ENCODE measurements at regions not wholly inside any gene's neighbourhood (a gene's known extent, or its start where the extent isn't known, plus 50 kb on each side); places are given as distances from the start of the nearest gene placed in this dataset.

GRCh38 chr6:165891320-165891719, 228.3 kb upstream of the PDE10A start:
- Histone ChIP-seq H3K4me2 (ENCODE audit: insufficient read depth, low read length) (no peak overlapping the region), H3K27ac (ENCODE audit: low read length) (no peak overlapping the region), H3K27me3 (ENCODE audit: insufficient read depth, low read length, poor library complexity) (no peaks in the 10 kb centered on the region), H2AFZ (ENCODE audit: low read depth, low read length) (no peak overlapping the region), H3K9me3 (ENCODE audit: insufficient read depth, low read length, severe bottlenecking) (peaks cover 9% of the 10 kb centered on the region), H3K9ac (ENCODE audit: low read depth, low read length) (no peak overlapping the region), H4K20me1 (ENCODE audit: insufficient read depth, low read length) (no peaks in the 10 kb centered on the region), H3K36me3 (ENCODE audit: insufficient read depth, low read length) (no peaks in the 10 kb centered on the region), H3K79me2 (ENCODE audit: insufficient read depth, low read length) (no peaks in the 10 kb centered on the region), H3K4me1 (ENCODE audit: insufficient read depth, low read length) (no peaks in the 10 kb centered on the region), H3K4me3 (ENCODE audit: low read depth in 1 of 2, low read length in 2 of 2) (no peak overlapping the region)
- TF ChIP-seq EZH2 (IDR thresholded peaks at IDR 0.05; ENCODE audit: borderline replicate concordance, low read depth, low read length, severe bottlenecking) (no peak), CTCF (IDR thresholded peaks at IDR 0.05; ENCODE audit: borderline replicate concordance, extremely low read depth, low read length, poor library complexity, severe bottlenecking) (peak; percentile 8)
- ATAC-seq (ENCODE audit: insufficient read depth, low read depth) (no peak), DNase-seq (no peak)

- TF ChIP-seq EZH2 (IDR thresholded peaks at IDR 0.05; ENCODE audit: borderline replicate concordance, low read depth, low read length, severe bottlenecking) (no peak), CTCF (IDR thresholded peaks at IDR 0.05; ENCODE audit: borderline replicate concordance, extremely low read depth, low read length, poor library complexity, severe bottlenecking) (no peak)
- H3K27ac ChIP-seq (ENCODE audit: low read length): no peak overlapping the region
Measured at GRCh38 chr6:165890404-165890735, 227.3 kb upstream of the PDE10A start.

GRCh38 chr6:165889636-165890403, 226.8 kb upstream of the PDE10A start:
- no peak overlapping the region for H3K9ac ChIP-seq (ENCODE audit: low read depth, low read length)
- no peak overlapping the region for H2AFZ ChIP-seq (ENCODE audit: low read depth, low read length)
- TF ChIP-seq EZH2 (IDR thresholded peaks at IDR 0.05; ENCODE audit: borderline replicate concordance, low read depth, low read length, severe bottlenecking) (no peak), CTCF (IDR thresholded peaks at IDR 0.05; ENCODE audit: borderline replicate concordance, extremely low read depth, low read length, poor library complexity, severe bottlenecking) (peak; percentile 71)
- peak; percentile 34 for DNase-seq
- H3K27me3 ChIP-seq (ENCODE audit: insufficient read depth, low read length, poor library complexity): no peaks in the 10 kb centered on the region
- no peak overlapping the region for H3K4me2 ChIP-seq (ENCODE audit: insufficient read depth, low read length)
- no peak overlapping the region for H3K4me3 ChIP-seq (ENCODE audit: low read depth in 1 of 2, low read length in 2 of 2)
- no peak overlapping the region for H3K27ac ChIP-seq (ENCODE audit: low read length)
- no peaks in the 10 kb centered on the region for H3K36me3 ChIP-seq (ENCODE audit: insufficient read depth, low read length)
- no peaks in the 10 kb centered on the region for H4K20me1 ChIP-seq (ENCODE audit: insufficient read depth, low read length)
- no peaks in the 10 kb centered on the region for H3K79me2 ChIP-seq (ENCODE audit: insufficient read depth, low read length)
- no peaks in the 10 kb centered on the region for H3K4me1 ChIP-seq (ENCODE audit: insufficient read depth, low read length)
- no peak for ATAC-seq (ENCODE audit: insufficient read depth, low read depth)
- peaks cover 9% of the 10 kb centered on the region for H3K9me3 ChIP-seq (ENCODE audit: insufficient read depth, low read length, severe bottlenecking)

More at GRCh38 chr6:165890404-165890735, 227.3 kb upstream of the PDE10A start:
- no peak for ATAC-seq (ENCODE audit: insufficient read depth, low read depth)
- no peaks in the 10 kb centered on the region for H3K4me1 ChIP-seq (ENCODE audit: insufficient read depth, low read length)
- H3K9ac ChIP-seq (ENCODE audit: low read depth, low read length): no peak overlapping the region
- no peak for DNase-seq
- H3K79me2 ChIP-seq (ENCODE audit: insufficient read depth, low read length): no peaks in the 10 kb centered on the region
- no peaks in the 10 kb centered on the region for H3K27me3 ChIP-seq (ENCODE audit: insufficient read depth, low read length, poor library complexity)
- no peaks in the 10 kb centered on the region for H3K36me3 ChIP-seq (ENCODE audit: insufficient read depth, low read length)
- H2AFZ ChIP-seq (ENCODE audit: low read depth, low read length): no peak overlapping the region
- H3K4me2 ChIP-seq (ENCODE audit: insufficient read depth, low read length): no peak overlapping the region
- peaks cover 9% of the 10 kb centered on the region for H3K9me3 ChIP-seq (ENCODE audit: insufficient read depth, low read length, severe bottlenecking)
- no peaks in the 10 kb centered on the region for H4K20me1 ChIP-seq (ENCODE audit: insufficient read depth, low read length)
- no peak overlapping the region for H3K4me3 ChIP-seq (ENCODE audit: low read depth in 1 of 2, low read length in 2 of 2)

All from DND-41 (cell line).